K562 (cell line): ENCODE measurements at regions not wholly inside any gene's neighbourhood (a gene's known extent, or its start where the extent isn't known, plus 50 kb on each side); places are given as distances from the start of the nearest gene placed in this dataset.

Experiments
- ATF4 ChIP-seq: fragments of 450-650 bp; formaldehyde crosslinking; IDR thresholded peaks from 2 replicates; pipeline ENCODE4 v1.4.0; 2022; ENCODE audit warnings: mild to moderate bottlenecking, moderate library complexity
- CGGBP1 ChIP-seq: fragments of 250-450 bp; sonication (Bioruptor Pico); IDR thresholded peaks from 2 replicates; pipeline ENCODE4 v1.9.0; 2021; ENCODE audit warnings: mild to moderate bottlenecking
- CHAMP1 ChIP-seq: fragments of 450-650 bp; IDR thresholded peaks from 2 replicates; pipeline ENCODE4 v1.6.1; 2016; ENCODE audit warnings: mild to moderate bottlenecking
- CHD7 ChIP-seq: fragments of 200-600 bp; sonication (generic); IDR thresholded peaks from one replicate; pipeline ENCODE4 v1.6.1; 2012; ENCODE audit warnings: mild to moderate bottlenecking, low read depth, low read length, inconsistent platforms
- CREB3L1 ChIP-seq: fragments of 450-650 bp; IDR thresholded peaks from 2 replicates; pipeline ENCODE4 v1.6.1; 2014; ENCODE audit warnings: low read depth, mild to moderate bottlenecking, moderate library complexity, borderline replicate concordance
- FOXJ3 ChIP-seq: sonication (generic); formaldehyde crosslinking; IDR thresholded peaks from 2 replicates; pipeline ENCODE4 v1.4.0; 2020; ENCODE audit warnings: mild to moderate bottlenecking, missing genetic modification reagents
- HES1 ChIP-seq: fragments of 450-650 bp; IDR thresholded peaks from 2 replicates; pipeline ENCODE4 v1.6.1; 2016; ENCODE audit warnings: low read depth, mild to moderate bottlenecking, moderate library complexity
- KAT8 ChIP-seq: fragments of 450-650 bp; IDR thresholded peaks from 2 replicates; pipeline ENCODE4 v1.6.1; 2016; ENCODE audit warnings: low read depth, mild to moderate bottlenecking
- MEF2D ChIP-seq: conservative IDR thresholded peaks from 2 replicates; pipeline ENCODE4 v1.6.1; 2016; ENCODE audit warnings: low read depth, missing genetic modification characterization, missing compliant biosample characterization
- PHF20 ChIP-seq: fragments of 450-650 bp; IDR thresholded peaks from 2 replicates; pipeline ENCODE4 v1.6.1; 2018; ENCODE audit not compliant: partially characterized antibody
- ZNF134 ChIP-seq: fragments of 250-450 bp; sonication (Bioruptor Pico); conservative IDR thresholded peaks from 2 replicates; pipeline ENCODE4 v1.4.0; 2020

- TF ChIP-seq CREB3L1 (no peak), FOXJ3 (no peak), CHD7 (no peak), ZNF134 (CRISPR knock-in tag) (no peak), KAT8 (no peak), PHF20 (no peak), MEF2D (tag) (no peak), HES1 (no peak), CGGBP1 (CRISPR knock-in tag) (no peak), CHAMP1 (no peak), ATF4 (CRISPR knock-in tag) (no peak)
Observed at GRCh38 chr6:82603871-82604270, 240.3 kb downstream of the TPBG start (continued).
